Stomach (tissue), 8 donors: ENCODE measurements at regions not wholly inside any gene's neighbourhood (a gene's known extent, or its start where the extent isn't known, plus 50 kb on each side); places are given as distances from the start of the nearest gene placed in this dataset.
A peak's percentile ranks its signal among the peaks of the same experiment; 100 is the strongest.

Experiments
- DNase-seq, 2 donors: peaks; one replicate each; pipeline versions ENCODE4 v3.0.0 to v3.0.0-alpha.2; 2013 to 2019
- H3K27ac ChIP-seq, 5 donors: fragments of 200-600 bp in 4 of 5; sonication (generic) in 4 of 5; one replicate each; pipeline ENCODE4 v1.5.1; 2013 to 2019; ENCODE audit warnings: mild to moderate bottlenecking in 1 of 5, moderate library complexity in 1 of 5
- H3K27me3 ChIP-seq, 3 donors: fragments of 200-600 bp; sonication (generic); one replicate each; pipeline ENCODE4 v1.5.1; 2017 to 2019; ENCODE audit warnings: mixed run types in 1 of 3
- H3K36me3 ChIP-seq, 4 donors: fragments of 200-600 bp; sonication (generic); 1 replicate in 3 of 4; 2 replicates in 1 of 4; pipeline ENCODE4 v1.5.1; 2016 to 2019
- H3K4me1 ChIP-seq, 4 donors: fragments of 200-600 bp; sonication (generic); one replicate each; pipeline ENCODE4 v1.5.1; 2016 to 2019
- H3K4me3 ChIP-seq, 4 donors: fragments of 200-600 bp; sonication (generic) in 3 of 4; one replicate each; pipeline ENCODE4 v1.5.1; 2016 to 2019; ENCODE audit warnings: mild to moderate bottlenecking in 1 of 4
- H3K9me3 ChIP-seq, 4 donors: fragments of 200-600 bp; sonication (generic); one replicate each; pipeline ENCODE4 v1.5.1; 2016 to 2019
- CTCF ChIP-seq, 7 experiments: fragments of 450-650 bp in 4 of 7; fragments of 200-600 bp in 3 of 7; sonication (generic) in 3 of 7; IDR thresholded peaks; one replicate each; pipeline ENCODE4 v1.5.1; 2016 to 2019; ENCODE audit warnings: antibody characterized with exemption in 7 of 7, control low read depth in 2 of 7, mild to moderate bottlenecking in 1 of 7
- EP300 ChIP-seq: sonication (generic); formaldehyde crosslinking; IDR thresholded peaks from one replicate; pipeline ENCODE4 v1.6.1; 2017; ENCODE audit warnings: antibody characterized with exemption
- POLR2A ChIP-seq, 4 donors: fragments of 450-650 bp; IDR thresholded peaks; one replicate each; pipeline ENCODE4 v1.6.1; 2016; ENCODE audit warnings: antibody characterized with exemption in 4 of 4, control low read depth in 2 of 4, mild to moderate bottlenecking in 1 of 4, moderate library complexity in 1 of 4
- POLR2AphosphoS5 ChIP-seq, 3 donors: sonication (generic); formaldehyde crosslinking; IDR thresholded peaks; one replicate each; pipeline ENCODE4 v1.6.1; 2016; ENCODE audit warnings: antibody characterized with exemption in 3 of 3
- WGBS, 5 donors: extraction: QIAGEN DNeasy Blood & Tissue Kit in 3 of 5; methylation state at CpG; one replicate each; pipeline versions ENCODE4 v1.1.5 to v1.1.7; 2013 to 2018; 5-methylcytosine and 5-hydroxymethylcytosine counted together
- intact Hi-C: fragments of 100-400 bp; cut with DNase I; formaldehyde crosslinking; loops from one replicate; pipeline ENCODE4 v1.15.1; 2023; ENCODE audit warnings: low total_unique reads
- donor health status: healthy with polysubstance abuse.
- donor health status: Bipolar disorder and iron deficiency.
- donor health status: healthy.

- Histone ChIP-seq H3K27ac (peak overlapping the region in 2 of 5 donors; percentile 64 to 69), H3K4me1 (peaks cover 0 to 30% (median 8%) of the 10 kb centered on the region in 4 donors), H3K27me3 (no peaks in the 10 kb centered on the region), H3K36me3 (no peaks in the 10 kb centered on the region), H3K4me3 (no peak overlapping the region), H3K9me3 (no peaks in the 10 kb centered on the region)
- intact Hi-C loops, result no loop called here
- no peak for DNase-seq
- WGBS, 5 donors, result 46 to 58% (median 51%) methylated on average over 5 of the region's 5 CpGs
- TF ChIP-seq EP300 (no peak), POLR2A (IDR thresholded peaks at IDR 0.05) (no peak), CTCF (IDR thresholded peaks at IDR 0.05) (no peak), POLR2AphosphoS5 (IDR thresholded peaks at IDR 0.05) (peak in 2 of 3 donors; percentile 15 to 37)
These were observed 258.6 kb downstream of the IPO8 start for GRCh38 chr12:30437044-30437443.

GRCh38 chr12:30428098-30428497 is 267.6 kb downstream of the IPO8 start:
- WGBS, 5 donors, result 13 to 33% (median 20%) methylated on average over 1 of the region's 1 CpG
- Histone ChIP-seq H3K4me1 (no peaks in the 10 kb centered on the region), H3K9me3 (no peaks in the 10 kb centered on the region), H3K27ac (no peak overlapping the region), H3K4me3 (no peak overlapping the region), H3K27me3 (no peaks in the 10 kb centered on the region), H3K36me3 (no peaks in the 10 kb centered on the region)
- DNase-seq, result no peak
- intact Hi-C loops, result no loop called here
- TF ChIP-seq POLR2AphosphoS5 (IDR thresholded peaks at IDR 0.05), result no peak
- no peak for TF ChIP-seq EP300
- TF ChIP-seq CTCF (IDR thresholded peaks at IDR 0.05), result no peak
- no peak for TF ChIP-seq POLR2A (IDR thresholded peaks at IDR 0.05)

- H3K4me3 ChIP-seq, result no peak overlapping the region
- 36 to 59% (median 50%) methylated on average over 1 of the region's 1 CpG for WGBS, 5 donors
- no peaks in the 10 kb centered on the region for H3K9me3 ChIP-seq
- intact Hi-C loops, result no loop called here
- H3K4me1 ChIP-seq, result no peaks in the 10 kb centered on the region
- no peak overlapping the region for H3K27ac ChIP-seq
- H3K27me3 ChIP-seq, result no peaks in the 10 kb centered on the region
- no peak for TF ChIP-seq POLR2AphosphoS5 (IDR thresholded peaks at IDR 0.05)
- TF ChIP-seq CTCF (IDR thresholded peaks at IDR 0.05), result no peak
- TF ChIP-seq EP300, result no peak
- no peak for TF ChIP-seq POLR2A (IDR thresholded peaks at IDR 0.05)
- H3K36me3 ChIP-seq, result no peaks in the 10 kb centered on the region
- no peak for DNase-seq
These were observed 268.1 kb downstream of the IPO8 start for GRCh38 chr12:30427555-30427954.

GRCh38 chr12:30425445-30425844 is 270.2 kb downstream of the IPO8 start:
- WGBS, 5 donors, result 59 to 89% (median 81%) methylated on average over 3 of the region's 3 CpGs
- Histone ChIP-seq H3K36me3 (no peaks in the 10 kb centered on the region), H3K27ac (no peak overlapping the region), H3K4me3 (no peak overlapping the region), H3K9me3 (no peaks in the 10 kb centered on the region), H3K27me3 (no peaks in the 10 kb centered on the region), H3K4me1 (no peaks in the 10 kb centered on the region)
- no peak for DNase-seq
- TF ChIP-seq CTCF (IDR thresholded peaks at IDR 0.05), result no peak
- TF ChIP-seq EP300, result no peak
- no peak for TF ChIP-seq POLR2A (IDR thresholded peaks at IDR 0.05)
- no peak for TF ChIP-seq POLR2AphosphoS5 (IDR thresholded peaks at IDR 0.05)
- intact Hi-C loops, result no loop called here
